HFFc6 (cell line): ENCODE measurements at regions not wholly inside any gene's neighbourhood (a gene's known extent, or its start where the extent isn't known, plus 50 kb on each side); places are given as distances from the start of the nearest gene placed in this dataset.

Experiments
- DNase-seq: peaks from one replicate; pipeline ENCODE4 v3.0.0-alpha.2; 2018
- H3K27ac Mint-ChIP-seq: 2 replicates; pipeline ENCODE4 v1.8.0; 2020; ENCODE audit warnings: mild to moderate bottlenecking, mixed read lengths
- H3K27me3 Mint-ChIP-seq: 2 replicates; pipeline ENCODE4 v1.8.0; 2021; ENCODE audit warnings: mild to moderate bottlenecking, moderate library complexity, mixed read lengths; ENCODE audit not compliant: insufficient read depth
- H3K36me3 Mint-ChIP-seq: 2 replicates; pipeline ENCODE4 v1.8.0; 2021; ENCODE audit warnings: low read depth, mixed read lengths
- H3K4me1 Mint-ChIP-seq: 2 replicates; pipeline ENCODE4 v1.8.0; 2020; ENCODE audit warnings: low read depth, mixed read lengths
- H3K4me3 Mint-ChIP-seq: 2 replicates; pipeline ENCODE4 v1.8.0; 2020; ENCODE audit warnings: mild to moderate bottlenecking, moderate library complexity, mixed read lengths
- H3K9me3 Mint-ChIP-seq: 2 replicates; pipeline ENCODE4 v1.8.0; 2020; ENCODE audit warnings: mild to moderate bottlenecking, mixed read lengths
- TF ChIP-seq, protein P1 (sequence below): fragments of 200-600 bp; sonication (generic); IDR thresholded peaks from 2 replicates; pipeline ENCODE4 v1.5.0; 2021; ENCODE audit warnings: antibody characterized with exemption, mild to moderate bottlenecking

DNA sequence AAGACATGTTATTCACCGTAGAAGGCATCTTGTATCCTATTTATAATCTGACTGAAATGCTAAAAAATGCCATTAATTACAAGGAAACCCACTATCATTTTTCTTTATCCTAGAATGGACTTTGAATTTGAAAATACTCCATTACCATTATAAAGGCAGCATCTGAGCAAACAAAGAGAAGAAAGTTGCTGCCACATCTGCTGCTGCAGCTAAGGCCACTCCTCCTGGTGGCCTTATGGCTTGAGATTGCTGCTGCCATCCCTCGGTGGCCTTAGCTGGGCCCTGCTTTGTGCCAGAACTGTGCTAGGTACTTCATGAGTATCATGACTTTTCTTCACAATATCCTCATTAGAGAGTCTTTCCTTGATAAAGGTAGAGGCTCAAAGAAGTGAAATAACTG, 1210.1 kb upstream of the TENM4 start:
- Mint-ChIP-seq H3K4me3 (no peak overlapping the region), H3K27me3 (no peaks in the 10 kb centered on the region; the same call in 1 of the 2 replicates), H3K36me3 (no peaks in the 10 kb centered on the region), H3K4me1 (no peaks in the 10 kb centered on the region), H3K27ac (no peak overlapping the region), H3K9me3 (peaks cover 44% of the 10 kb centered on the region)
- DNase-seq, result no peak
- TF ChIP-seq, protein P1, sequence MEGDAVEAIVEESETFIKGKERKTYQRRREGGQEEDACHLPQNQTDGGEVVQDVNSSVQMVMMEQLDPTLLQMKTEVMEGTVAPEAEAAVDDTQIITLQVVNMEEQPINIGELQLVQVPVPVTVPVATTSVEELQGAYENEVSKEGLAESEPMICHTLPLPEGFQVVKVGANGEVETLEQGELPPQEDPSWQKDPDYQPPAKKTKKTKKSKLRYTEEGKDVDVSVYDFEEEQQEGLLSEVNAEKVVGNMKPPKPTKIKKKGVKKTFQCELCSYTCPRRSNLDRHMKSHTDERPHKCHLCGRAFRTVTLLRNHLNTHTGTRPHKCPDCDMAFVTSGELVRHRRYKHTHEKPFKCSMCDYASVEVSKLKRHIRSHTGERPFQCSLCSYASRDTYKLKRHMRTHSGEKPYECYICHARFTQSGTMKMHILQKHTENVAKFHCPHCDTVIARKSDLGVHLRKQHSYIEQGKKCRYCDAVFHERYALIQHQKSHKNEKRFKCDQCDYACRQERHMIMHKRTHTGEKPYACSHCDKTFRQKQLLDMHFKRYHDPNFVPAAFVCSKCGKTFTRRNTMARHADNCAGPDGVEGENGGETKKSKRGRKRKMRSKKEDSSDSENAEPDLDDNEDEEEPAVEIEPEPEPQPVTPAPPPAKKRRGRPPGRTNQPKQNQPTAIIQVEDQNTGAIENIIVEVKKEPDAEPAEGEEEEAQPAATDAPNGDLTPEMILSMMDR, result no peak

DNA sequence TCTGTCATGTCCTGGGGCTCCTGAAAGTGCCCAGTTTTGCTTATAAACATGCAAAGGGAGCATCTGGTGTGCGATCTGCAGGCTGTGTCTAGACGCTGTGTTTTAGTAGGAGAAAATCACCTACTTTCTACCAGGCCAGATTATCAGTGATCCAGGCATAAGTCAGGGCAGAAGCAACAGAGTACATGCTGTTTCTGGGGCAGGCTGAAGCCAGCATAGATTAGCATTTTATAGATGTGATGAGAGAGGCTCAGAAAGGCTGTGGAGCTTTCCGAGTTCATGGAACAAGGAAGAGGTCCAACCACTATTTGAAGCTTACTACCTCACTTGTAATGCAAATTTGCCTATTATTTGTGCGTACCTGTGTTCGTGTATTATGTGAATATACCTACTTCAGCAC, 1208.4 kb upstream of the TENM4 start:
- TF ChIP-seq, protein P1, result no peak
- peaks cover 34% of the 10 kb centered on the region for H3K9me3 Mint-ChIP-seq
- no peaks in the 10 kb centered on the region; the same call in 1 of the 2 replicates for H3K27me3 Mint-ChIP-seq
- DNase-seq, result no peak
- H3K27ac Mint-ChIP-seq, result no peak overlapping the region
- H3K4me1 Mint-ChIP-seq, result no peaks in the 10 kb centered on the region
- no peak overlapping the region for H3K4me3 Mint-ChIP-seq
- H3K36me3 Mint-ChIP-seq, result no peaks in the 10 kb centered on the region

DNA sequence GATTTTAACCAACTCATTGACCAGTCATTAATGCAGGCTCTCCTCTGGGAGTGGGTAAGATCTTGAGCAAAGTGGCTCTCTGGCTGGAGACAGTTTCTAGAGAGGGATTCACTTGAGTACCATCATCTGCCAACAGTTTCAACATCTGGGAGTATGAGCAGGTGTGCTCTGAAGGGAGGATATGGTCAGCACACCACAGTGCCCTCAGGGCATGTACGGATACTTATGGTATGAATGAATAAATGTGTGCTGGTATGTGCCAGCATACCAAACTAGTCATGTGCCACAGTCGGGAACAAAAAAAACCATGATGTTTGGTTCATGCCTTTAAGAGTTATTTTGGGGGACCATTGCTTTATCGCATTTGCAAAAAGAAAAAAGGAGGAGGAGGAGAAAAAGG, 1197.5 kb upstream of the TENM4 start:
- Mint-ChIP-seq H3K4me1 (no peaks in the 10 kb centered on the region), H3K27ac (no peak overlapping the region), H3K27me3 (peaks cover 2% of the 10 kb centered on the region; the same call in 1 of the 2 replicates), H3K36me3 (no peaks in the 10 kb centered on the region), H3K4me3 (no peak overlapping the region), H3K9me3 (peaks cover 43% of the 10 kb centered on the region)
- DNase-seq, result no peak
- TF ChIP-seq, protein P1, result no peak

DNA sequence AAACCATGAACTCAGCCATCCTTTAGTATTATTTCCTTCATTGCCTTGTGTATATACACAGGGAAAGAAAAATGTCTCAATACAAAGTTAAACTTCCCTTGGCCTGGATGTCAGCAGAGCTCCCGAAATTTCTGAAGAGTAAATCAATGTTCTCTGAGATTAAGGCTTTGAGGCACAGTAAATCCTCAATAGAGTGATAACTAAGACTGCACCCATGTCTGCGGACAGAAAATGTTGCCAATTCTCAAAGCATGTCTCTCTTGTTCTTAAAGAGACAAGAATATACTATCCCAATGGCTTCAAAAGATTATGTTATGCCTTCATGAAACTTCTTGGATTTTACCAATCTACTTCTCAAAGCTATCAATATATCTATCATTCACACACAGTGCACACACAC, 1196.7 kb upstream of the TENM4 start:
- DNase-seq, result no peak
- no peaks in the 10 kb centered on the region for H3K4me1 Mint-ChIP-seq
- TF ChIP-seq, protein P1, result no peak
- H3K27ac Mint-ChIP-seq, result no peak overlapping the region
- no peaks in the 10 kb centered on the region for H3K36me3 Mint-ChIP-seq
- H3K4me3 Mint-ChIP-seq, result no peak overlapping the region
- peaks cover 2% of the 10 kb centered on the region; the same call in 1 of the 2 replicates for H3K27me3 Mint-ChIP-seq
- peaks cover 44% of the 10 kb centered on the region for H3K9me3 Mint-ChIP-seq

DNA sequence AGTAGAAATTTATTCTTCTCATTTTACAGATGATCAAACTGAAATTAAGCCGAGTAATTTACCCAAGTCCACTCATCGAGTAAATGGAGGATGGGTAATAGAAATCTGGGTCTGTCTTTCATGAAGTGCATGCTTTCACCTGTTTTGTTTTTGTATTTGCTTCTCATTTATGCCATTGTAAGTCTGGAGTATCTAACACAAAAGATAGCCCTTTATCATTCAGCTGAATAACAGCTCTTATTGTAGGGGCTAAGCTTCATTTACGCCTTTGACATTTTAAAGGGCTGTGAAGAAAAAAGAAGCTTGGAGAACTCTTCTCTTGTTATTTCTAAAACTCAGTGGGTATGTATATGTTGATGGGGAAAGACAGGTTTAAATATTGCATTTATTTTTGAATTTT, 1196.2 kb upstream of the TENM4 start:
- Mint-ChIP-seq H3K27me3 (no peaks in the 10 kb centered on the region; the same call in 1 of the 2 replicates), H3K36me3 (no peaks in the 10 kb centered on the region), H3K9me3 (peaks cover 43% of the 10 kb centered on the region), H3K4me1 (no peaks in the 10 kb centered on the region), H3K27ac (no peak overlapping the region), H3K4me3 (no peak overlapping the region)
- DNase-seq, result no peak
- TF ChIP-seq, protein P1, result no peak

DNA sequence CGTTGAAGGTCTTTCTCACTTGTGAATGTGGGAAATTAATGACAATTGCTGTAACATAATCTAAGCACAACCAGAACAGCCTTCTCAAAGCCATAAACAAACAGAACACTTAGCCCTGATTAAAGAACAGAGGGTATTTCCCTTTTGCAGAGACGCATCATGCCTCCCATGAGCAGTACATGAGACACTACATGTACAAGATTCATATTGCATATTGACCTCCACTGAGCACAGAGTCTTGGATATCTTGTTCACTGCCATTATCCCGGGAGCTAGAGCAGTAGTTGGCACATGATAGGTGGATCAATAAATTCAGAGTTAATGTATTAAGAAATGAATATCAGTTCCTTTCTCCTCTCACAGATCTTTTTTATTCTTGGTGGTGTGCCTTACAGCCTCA, 1194.3 kb upstream of the TENM4 start:
- Mint-ChIP-seq H3K36me3 (no peaks in the 10 kb centered on the region), H3K9me3 (peaks cover 31% of the 10 kb centered on the region)

More for the DNA sequence above, 1194.3 kb upstream of the TENM4 start:
- TF ChIP-seq, protein P1, result no peak
- DNase-seq, result no peak
- no peak overlapping the region for H3K4me3 Mint-ChIP-seq
- no peaks in the 10 kb centered on the region for H3K4me1 Mint-ChIP-seq
- H3K27ac Mint-ChIP-seq, result no peak overlapping the region
- H3K27me3 Mint-ChIP-seq, result no peaks in the 10 kb centered on the region; the same call in 1 of the 2 replicates
